Muscle of arm (tissue), 1 donor: ENCODE measurements at regions not wholly inside any gene's neighbourhood (a gene's known extent, or its start where the extent isn't known, plus 50 kb on each side); places are given as distances from the start of the nearest gene placed in this dataset.

Experiments
- DNase-seq: peaks from one replicate; pipeline ENCODE4 v3.0.0-alpha.2; 2013

- DNase-seq: no peak
Observed at GRCh38 chr2:67871686-67872412, 191.0 kb downstream of the C1D start.

GRCh38 chr2:67872481-67872880 is 190.3 kb downstream of the C1D start:
- no peak for DNase-seq

- DNase-seq: no peak
Observed at GRCh38 chr2:67873916-67874315, 188.9 kb downstream of the C1D start.

GRCh38 chr2:67876176-67876575 is 186.6 kb downstream of the C1D start:
- DNase-seq: no peak

GRCh38 chr2:67877301-67877700 is 185.5 kb downstream of the C1D start:
- no peak for DNase-seq

GRCh38 chr2:67878743-67879142 is 184.1 kb downstream of the C1D start:
- no peak for DNase-seq

GRCh38 chr2:67879586-67880290 is 183.1 kb downstream of the C1D start:
- no peak for DNase-seq

GRCh38 chr2:67880291-67880761 is 182.5 kb downstream of the C1D start:
- no peak for DNase-seq

GRCh38 chr2:67881816-67882215 is 181.0 kb downstream of the C1D start:
- DNase-seq: peak; percentile 55

GRCh38 chr2:67883316-67884087 is 179.3 kb downstream of the C1D start:
- DNase-seq: no peak

GRCh38 chr2:67888351-67889005 is 174.3 kb downstream of the C1D start:
- DNase-seq: no peak

- no peak for DNase-seq
Observed at GRCh38 chr2:67889056-67889455, 173.7 kb downstream of the C1D start.

- DNase-seq: no peak
Observed at GRCh38 chr2:67891642-67892041, 171.2 kb downstream of the C1D start.

GRCh38 chr2:67892339-67892846 is 170.4 kb downstream of the C1D start:
- no peak for DNase-seq

- no peak for DNase-seq
Observed at GRCh38 chr2:67895227-67895941, 167.4 kb downstream of the C1D start.

GRCh38 chr2:67896076-67896475 is 166.7 kb downstream of the C1D start:
- DNase-seq: no peak

GRCh38 chr2:67896476-67896875 is 166.3 kb downstream of the C1D start:
- DNase-seq: no peak

GRCh38 chr2:67898595-67898994 is 164.2 kb downstream of the C1D start:
- no peak for DNase-seq

- DNase-seq: no peak
Observed at GRCh38 chr2:67899187-67899586, 163.6 kb downstream of the C1D start.

- no peak for DNase-seq
Observed at GRCh38 chr2:67900826-67901225, 162.0 kb downstream of the C1D start.

- DNase-seq: no peak
Observed at GRCh38 chr2:67904566-67904965, 158.2 kb downstream of the C1D start.
